ENCODE measurements at regions not wholly inside any gene's neighbourhood (a gene's known extent, or its start where the extent isn't known, plus 50 kb on each side); places are given as distances from the start of the nearest gene placed in this dataset.

GRCh38 chr9:2299156-2299842 is 284.2 kb downstream of the SMARCA2 start:
- no peak overlapping the region for H3K4me3 ChIP-seq (ENCODE audit: low read depth, low read length)
- no peak for TF ChIP-seq CTCF (IDR thresholded peaks at IDR 0.05; ENCODE audit: borderline replicate concordance, insufficient read depth, low read depth, low read length)

GRCh38 chr9:2299843-2300205 is 284.7 kb downstream of the SMARCA2 start:
- TF ChIP-seq CTCF (IDR thresholded peaks at IDR 0.05; ENCODE audit: borderline replicate concordance, insufficient read depth, low read depth, low read length), result no peak
- H3K4me3 ChIP-seq (ENCODE audit: low read depth, low read length), result no peak overlapping the region

DNA sequence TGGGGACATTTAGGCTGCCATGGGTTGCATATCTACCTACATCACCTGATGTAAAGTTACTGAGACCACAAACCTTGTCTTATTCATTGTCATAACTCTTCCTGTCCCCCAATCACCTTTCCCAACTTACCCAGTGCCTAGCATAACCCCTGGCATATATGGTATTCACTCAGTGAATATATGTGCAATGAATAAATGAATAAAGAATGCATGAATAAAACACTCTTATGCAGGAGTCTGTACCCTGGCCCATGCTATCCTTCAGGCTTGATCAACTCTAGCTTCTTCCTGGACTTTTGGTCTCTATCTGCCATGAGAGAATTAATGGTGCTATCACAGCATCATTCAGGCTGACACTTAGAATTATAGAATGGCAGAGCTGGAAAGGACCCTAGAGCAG is 285.2 kb downstream of the SMARCA2 start:
- no peak for TF ChIP-seq CTCF (IDR thresholded peaks at IDR 0.05; ENCODE audit: borderline replicate concordance, insufficient read depth, low read depth, low read length)
- H3K4me3 ChIP-seq (ENCODE audit: low read depth, low read length), result no peak overlapping the region

GRCh38 chr9:2302606-2303005 is 287.5 kb downstream of the SMARCA2 start:
- no peak overlapping the region for H3K4me3 ChIP-seq (ENCODE audit: low read depth, low read length)
- TF ChIP-seq CTCF (IDR thresholded peaks at IDR 0.05; ENCODE audit: borderline replicate concordance, insufficient read depth, low read depth, low read length), result no peak

- no peak overlapping the region for H3K4me3 ChIP-seq (ENCODE audit: low read depth, low read length)
- no peak for TF ChIP-seq CTCF (IDR thresholded peaks at IDR 0.05; ENCODE audit: borderline replicate concordance, insufficient read depth, low read depth, low read length)
Measured at GRCh38 chr9:2303056-2303455, 287.9 kb downstream of the SMARCA2 start.

GRCh38 chr9:2307480-2307879 is 292.3 kb downstream of the SMARCA2 start:
- TF ChIP-seq CTCF (IDR thresholded peaks at IDR 0.05; ENCODE audit: borderline replicate concordance, insufficient read depth, low read depth, low read length), result no peak
- H3K4me3 ChIP-seq (ENCODE audit: low read depth, low read length), result no peak overlapping the region

GRCh38 chr9:2311920-2312319 is 296.8 kb downstream of the SMARCA2 start:
- no peak for TF ChIP-seq CTCF (IDR thresholded peaks at IDR 0.05; ENCODE audit: borderline replicate concordance, insufficient read depth, low read depth, low read length)
- H3K4me3 ChIP-seq (ENCODE audit: low read depth, low read length), result no peak overlapping the region
